CD14-positive monocyte (primary cell): ENCODE measurements at regions not wholly inside any gene's neighbourhood (a gene's known extent, or its start where the extent isn't known, plus 50 kb on each side); places are given as distances from the start of the nearest gene placed in this dataset.
A peak's percentile ranks its signal among the peaks of the same experiment; 100 is the strongest.

Source experiments
- DNase-seq, 3 donors: peaks; one replicate each; pipeline ENCODE4 v3.0.0-alpha.2; 2011 to 2022
- H2AFZ ChIP-seq: 2 replicates; pipeline ENCODE4 v1.6.0; 2012; ENCODE audit warnings: mild to moderate bottlenecking, low read depth, low read length, inconsistent platforms; ENCODE audit not compliant: insufficient read depth, poor library complexity, severe bottlenecking
- H3K27ac ChIP-seq, 2 donors: 1 replicate in 1 of 2; 2 replicates in 1 of 2; pipeline ENCODE4 v1.5.1; 2012 to 2013; ENCODE audit warnings: low read length in 2 of 2, control low read depth in 1 of 2, inconsistent platforms in 1 of 2, low read depth in 1 of 2, mild to moderate bottlenecking in 1 of 2
- H3K27me3 ChIP-seq, 2 donors: one replicate each; pipeline versions ENCODE4 v1.6.0 to v1.6.1; 2011 to 2013; ENCODE audit warnings: low read length in 2 of 2; ENCODE audit not compliant: control insufficient read depth in 2 of 2, insufficient read depth in 2 of 2
- H3K36me3 ChIP-seq, 2 donors: replicated peaks in 1 of 2; 1 replicate in 1 of 2; 2 replicates in 1 of 2; pipeline versions ENCODE4 v1.5.1 to v1.6.1; 2012 to 2013; ENCODE audit warnings: low read length in 2 of 2, control low read depth in 1 of 2, inconsistent platforms in 1 of 2, mild to moderate bottlenecking in 1 of 2; ENCODE audit not compliant: insufficient read depth in 2 of 2, control insufficient read depth in 1 of 2
- H3K4me1 ChIP-seq, 2 donors: 1 replicate in 1 of 2; 2 replicates in 1 of 2; pipeline versions ENCODE4 v1.5.1 to v1.6.1; 2012 to 2013; ENCODE audit warnings: low read length in 2 of 2, control low read depth in 1 of 2, inconsistent platforms in 1 of 2, mild to moderate bottlenecking in 1 of 2, moderate library complexity in 1 of 2; ENCODE audit not compliant: insufficient read depth in 2 of 2, control insufficient read depth in 1 of 2
- H3K4me2 ChIP-seq: replicated peaks from 2 replicates; pipeline ENCODE3; 2012; ENCODE audit warnings: low read length, moderate library complexity, mild to moderate bottlenecking; ENCODE audit not compliant: poor library complexity, severe bottlenecking; ENCODE audit errors: extremely low read depth
- H3K4me3 ChIP-seq, 3 experiments: fragments of 200-600 bp in 1 of 3; sonication (generic) in 1 of 3; replicated peaks in 1 of 3; 1 replicate in 2 of 3; 2 replicates in 1 of 3; pipeline ENCODE4 v1.5.1; 2011 to 2013; ENCODE audit warnings: low read length in 3 of 3, mild to moderate bottlenecking in 3 of 3, control low read depth in 2 of 3, low read depth in 2 of 3, inconsistent platforms in 1 of 3, moderate library complexity in 1 of 3
- H3K79me2 ChIP-seq: 2 replicates; pipeline ENCODE4 v1.6.0; 2012; ENCODE audit warnings: mild to moderate bottlenecking, control low read depth, inconsistent platforms, low read length, moderate library complexity; ENCODE audit not compliant: insufficient read depth
- H3K9ac ChIP-seq: 2 replicates; pipeline ENCODE4 v1.6.0; 2017; ENCODE audit warnings: low read length, mild to moderate bottlenecking; ENCODE audit not compliant: insufficient read depth, poor library complexity, severe bottlenecking
- H3K9me3 ChIP-seq, 2 donors: replicated peaks in 1 of 2; 1 replicate in 1 of 2; 2 replicates in 1 of 2; pipeline versions ENCODE4 v1.5.1 to v1.6.1; 2012 to 2013; ENCODE audit warnings: low read length in 2 of 2, control low read depth in 1 of 2; ENCODE audit not compliant: control insufficient read depth in 1 of 2, insufficient read depth in 1 of 2
- H4K20me1 ChIP-seq: 2 replicates; pipeline ENCODE4 v1.6.0; 2012; ENCODE audit warnings: mild to moderate bottlenecking, low read length, control low read depth, moderate library complexity; ENCODE audit not compliant: insufficient read depth
- H3K27ac Mint-ChIP-seq, 7 donors: one replicate each; pipeline ENCODE4 v1.8.0; 2020; ENCODE audit warnings: mild to moderate bottlenecking in 7 of 7, mixed read lengths in 7 of 7, moderate library complexity in 6 of 7, inconsistent platforms in 2 of 7
- H3K27me3 Mint-ChIP-seq, 3 donors: one replicate each; pipeline ENCODE4 v1.8.0; 2021 to 2022; ENCODE audit warnings: low read depth in 3 of 3, mild to moderate bottlenecking in 3 of 3, mixed read lengths in 3 of 3, moderate library complexity in 3 of 3, inconsistent platforms in 1 of 3
- H3K36me3 Mint-ChIP-seq, 2 donors: one replicate each; pipeline ENCODE4 v1.8.0; 2020; ENCODE audit warnings: mixed read lengths in 2 of 2, inconsistent platforms in 1 of 2, mild to moderate bottlenecking in 1 of 2
- H3K4me1 Mint-ChIP-seq: one replicate; pipeline ENCODE4 v1.8.0; 2020; ENCODE audit warnings: mild to moderate bottlenecking, mixed read lengths
- H3K4me3 Mint-ChIP-seq, 2 donors: one replicate each; pipeline ENCODE4 v1.8.0; 2020; ENCODE audit warnings: mild to moderate bottlenecking in 2 of 2, mixed read lengths in 2 of 2, moderate library complexity in 1 of 2
- H3K9me3 Mint-ChIP-seq, 7 donors: one replicate each; pipeline ENCODE4 v1.8.0; 2020 to 2022; ENCODE audit warnings: mixed read lengths in 7 of 7, mild to moderate bottlenecking in 6 of 7, moderate library complexity in 6 of 7, inconsistent platforms in 2 of 7
- CTCF ChIP-seq: fragments of 200-600 bp; IDR thresholded peaks from one replicate; pipeline ENCODE4 v1.8.0; 2022; ENCODE audit warnings: antibody characterized with exemption, mild to moderate bottlenecking
- WGBS: methylation state at CpG from one replicate; pipeline ENCODE4 v1.1.5; 2013; ENCODE audit warnings: missing lambda C conversion rate; ENCODE audit not compliant: insufficient coverage; 5-methylcytosine and 5-hydroxymethylcytosine counted together
- intact Hi-C, 2 donors: fragments of 100-400 bp; cut with micrococcal nuclease; formaldehyde crosslinking; loops; one replicate each; pipeline versions ENCODE4 v1.15.0 to v1.15.1; 2023

DNA sequence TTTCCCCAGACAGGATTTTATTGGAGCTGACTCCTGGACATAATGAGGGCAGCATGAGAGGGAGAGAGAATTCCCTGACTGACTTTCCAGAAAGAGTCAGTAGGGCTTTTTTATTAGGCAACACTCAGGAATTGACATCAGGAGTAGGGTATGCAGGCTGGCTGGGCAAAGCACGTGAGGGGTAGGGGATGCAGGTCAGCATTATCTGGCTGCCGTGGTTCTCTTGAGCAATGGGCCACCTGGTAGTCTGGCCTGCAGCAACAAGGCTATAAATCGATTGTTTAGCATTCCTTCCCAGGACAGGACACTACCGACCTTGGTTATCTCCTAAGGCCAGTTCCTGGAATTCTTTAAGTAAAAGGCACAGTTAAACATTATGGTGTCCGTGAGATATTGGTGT is 160.8 kb upstream of the AGAP1 start:
- Mint-ChIP-seq H3K27me3 (peaks cover 1 to 5% (median 4%) of the 10 kb centered on the region in 3 donors), H3K4me3 (no peak overlapping the region), H3K36me3 (no peaks in the 10 kb centered on the region), H3K4me1 (no peaks in the 10 kb centered on the region), H3K9me3 (peaks cover 0 to 7% (median 5%) of the 10 kb centered on the region in 7 donors), H3K27ac (no peak overlapping the region)
- H3K4me2 ChIP-seq = no peak overlapping the region
- H3K36me3 ChIP-seq = no peaks in the 10 kb centered on the region
- H3K27ac ChIP-seq = no peak overlapping the region
- H3K4me3 ChIP-seq = no peak overlapping the region
- no peak overlapping the region for H2AFZ ChIP-seq
- 50% methylated on average over 4 of the region's 5 CpGs for WGBS
- intact Hi-C loops = no loop called here
- no peaks in the 10 kb centered on the region for H3K9me3 ChIP-seq
- no peaks in the 10 kb centered on the region for H4K20me1 ChIP-seq
- no peak for DNase-seq
- no peaks in the 10 kb centered on the region for H3K79me2 ChIP-seq
- TF ChIP-seq CTCF = no peak
- no peaks in the 10 kb centered on the region for H3K27me3 ChIP-seq
- H3K4me1 ChIP-seq = no peaks in the 10 kb centered on the region
- no peak overlapping the region for H3K9ac ChIP-seq

- Mint-ChIP-seq H3K9me3 (peaks cover 0 to 9% (median 5%) of the 10 kb centered on the region in 7 donors), H3K27me3 (peaks cover 1 to 9% (median 5%) of the 10 kb centered on the region in 3 donors), H3K36me3 (no peaks in the 10 kb centered on the region), H3K4me3 (no peak overlapping the region), H3K27ac (peak overlapping the region in 1 of 7 donors; percentile 15), H3K4me1 (no peaks in the 10 kb centered on the region)
- no peak overlapping the region for H2AFZ ChIP-seq
- intact Hi-C loops = no loop called here
- H3K9ac ChIP-seq = no peak overlapping the region
- no peak for DNase-seq
- no peaks in the 10 kb centered on the region for H3K36me3 ChIP-seq
- no peaks in the 10 kb centered on the region for H3K79me2 ChIP-seq
- H4K20me1 ChIP-seq = no peaks in the 10 kb centered on the region
- 53% methylated on average over 3 of the region's 4 CpGs for WGBS
- TF ChIP-seq CTCF = no peak
- no peak overlapping the region for H3K4me2 ChIP-seq
- no peaks in the 10 kb centered on the region for H3K9me3 ChIP-seq
- H3K27ac ChIP-seq = no peak overlapping the region
- no peaks in the 10 kb centered on the region for H3K4me1 ChIP-seq
- no peaks in the 10 kb centered on the region for H3K27me3 ChIP-seq
- no peak overlapping the region for H3K4me3 ChIP-seq
These were observed 159.7 kb upstream of the AGAP1 start for GRCh38 chr2:235334179-235334578.
